GM19099 (cell line): ENCODE measurements at regions not wholly inside any gene's neighbourhood (a gene's known extent, or its start where the extent isn't known, plus 50 kb on each side); places are given as distances from the start of the nearest gene placed in this dataset.

ENCODE experiments used
- POLR2A ChIP-seq: IDR thresholded peaks from 3 replicates; pipeline ENCODE4 v1.6.1; 2011; ENCODE audit warnings: low read depth; ENCODE audit not compliant: insufficient read length; ENCODE audit errors: extremely low read depth

- TF ChIP-seq POLR2A = no peak
These were observed 86.9 kb downstream of the FGF9 start for GRCh38 chr13:21757763-21758162.

- TF ChIP-seq POLR2A = no peak
These were observed 87.6 kb downstream of the FGF9 start for GRCh38 chr13:21758441-21758840.

- no peak for TF ChIP-seq POLR2A
These were observed 88.6 kb downstream of the FGF9 start for GRCh38 chr13:21759463-21759862.

GRCh38 chr13:21759911-21760310, 89.0 kb downstream of the FGF9 start:
- TF ChIP-seq POLR2A = no peak

GRCh38 chr13:21761770-21762169, 90.9 kb downstream of the FGF9 start:
- no peak for TF ChIP-seq POLR2A

GRCh38 chr13:21762512-21762911, 91.6 kb downstream of the FGF9 start:
- no peak for TF ChIP-seq POLR2A

- TF ChIP-seq POLR2A = no peak
These were observed 96.2 kb downstream of the FGF9 start for GRCh38 chr13:21767032-21767431.

GRCh38 chr13:21771075-21771474, 100.2 kb downstream of the FGF9 start:
- TF ChIP-seq POLR2A = no peak

- no peak for TF ChIP-seq POLR2A
These were observed 106.3 kb downstream of the FGF9 start for GRCh38 chr13:21777166-21777565.

- no peak for TF ChIP-seq POLR2A
These were observed 106.9 kb downstream of the FGF9 start for GRCh38 chr13:21777813-21778212.

GRCh38 chr13:21782736-21783135, 111.9 kb downstream of the FGF9 start:
- no peak for TF ChIP-seq POLR2A

- no peak for TF ChIP-seq POLR2A
These were observed 115.1 kb downstream of the FGF9 start for GRCh38 chr13:21785990-21786389.

- TF ChIP-seq POLR2A = no peak
These were observed 125.2 kb downstream of the FGF9 start for GRCh38 chr13:21796066-21796465.

- TF ChIP-seq POLR2A = no peak
These were observed 126.1 kb downstream of the FGF9 start for GRCh38 chr13:21796775-21797514.

GRCh38 chr13:21797736-21798135, 126.9 kb downstream of the FGF9 start:
- TF ChIP-seq POLR2A = no peak

GRCh38 chr13:21798181-21798580, 127.3 kb downstream of the FGF9 start:
- TF ChIP-seq POLR2A = no peak

- no peak for TF ChIP-seq POLR2A
These were observed 128.8 kb downstream of the FGF9 start for GRCh38 chr13:21799671-21800070.
